KMS-11 (cell line): ENCODE measurements at regions not wholly inside any gene's neighbourhood (a gene's known extent, or its start where the extent isn't known, plus 50 kb on each side); places are given as distances from the start of the nearest gene placed in this dataset.

ENCODE experiments used
- H2AFZ ChIP-seq: fragments of 200-600 bp; sonication (generic); 2 replicates; pipeline ENCODE4 v1.6.1; 2016; ENCODE audit warnings: antibody characterized with exemption, mixed run types, low read depth
- H3K27ac ChIP-seq: fragments of 200-600 bp; sonication (generic); 2 replicates; pipeline ENCODE4 v1.6.1; 2016; ENCODE audit warnings: mild to moderate bottlenecking, mixed run types
- H3K27me3 ChIP-seq: fragments of 200-600 bp; sonication (generic); 2 replicates; pipeline ENCODE4 v1.6.1; 2017; ENCODE audit warnings: mild to moderate bottlenecking, low read depth, mixed run types, moderate library complexity; ENCODE audit not compliant: insufficient read depth
- H3K36me3 ChIP-seq: fragments of 200-600 bp; sonication (generic); 2 replicates; pipeline ENCODE4 v1.6.1; 2017; ENCODE audit warnings: mild to moderate bottlenecking, mixed run types; ENCODE audit not compliant: insufficient read depth
- H3K4me1 ChIP-seq: fragments of 200-600 bp; sonication (generic); 2 replicates; pipeline ENCODE4 v1.6.1; 2016; ENCODE audit warnings: mild to moderate bottlenecking, low read depth, mixed run types; ENCODE audit not compliant: poor library complexity, severe bottlenecking
- H3K4me2 ChIP-seq: fragments of 200-600 bp; sonication (generic); 2 replicates; pipeline ENCODE4 v1.7.0; 2016; ENCODE audit warnings: mild to moderate bottlenecking, mixed run types
- H3K4me3 ChIP-seq: fragments of 200-600 bp; sonication (generic); IDR thresholded peaks from 2 replicates; pipeline ENCODE4 v1.6.1; 2017; ENCODE audit warnings: low read depth, low read length, mixed read lengths; ENCODE audit not compliant: insufficient read depth
- H3K79me2 ChIP-seq: fragments of 200-600 bp; sonication (generic); 2 replicates; pipeline ENCODE4 v1.6.1; 2016; ENCODE audit warnings: low read depth, mixed run types; ENCODE audit not compliant: insufficient read depth
- H3K9ac ChIP-seq: fragments of 200-600 bp; sonication (generic); 2 replicates; pipeline ENCODE4 v1.6.1; 2016; ENCODE audit warnings: mild to moderate bottlenecking, mixed run types
- H4K20me1 ChIP-seq: fragments of 200-600 bp; sonication (generic); 2 replicates; pipeline ENCODE4 v1.6.1; 2016; ENCODE audit warnings: mild to moderate bottlenecking, mixed run types; ENCODE audit not compliant: insufficient read depth
- CTCF ChIP-seq: fragments of 200-600 bp; sonication (generic); conservative IDR thresholded peaks from 2 replicates; pipeline ENCODE4 v1.6.1; 2017; ENCODE audit warnings: low read depth, mild to moderate bottlenecking, antibody characterized with exemption, low read length, moderate library complexity, mixed read lengths

GRCh38 chr20:48419173-48419572 is 408.6 kb downstream of the PREX1 start:
- H4K20me1 ChIP-seq = no peaks in the 10 kb centered on the region
- H3K4me1 ChIP-seq = no peaks in the 10 kb centered on the region
- H2AFZ ChIP-seq = no peak overlapping the region
- H3K4me2 ChIP-seq = no peak overlapping the region
- no peaks in the 10 kb centered on the region for H3K79me2 ChIP-seq
- H3K36me3 ChIP-seq = no peaks in the 10 kb centered on the region
- no peak overlapping the region for H3K4me3 ChIP-seq
- H3K27me3 ChIP-seq = peaks cover 45% of the 10 kb centered on the region
- H3K9ac ChIP-seq = no peak overlapping the region
- H3K27ac ChIP-seq = no peak overlapping the region
- no peak for TF ChIP-seq CTCF

- H3K27me3 ChIP-seq = peaks cover 26% of the 10 kb centered on the region
- H3K36me3 ChIP-seq = no peaks in the 10 kb centered on the region
- no peak overlapping the region for H3K27ac ChIP-seq
- H3K9ac ChIP-seq = no peak overlapping the region
- no peak overlapping the region for H2AFZ ChIP-seq
- no peaks in the 10 kb centered on the region for H3K4me1 ChIP-seq
- TF ChIP-seq CTCF = no peak
- no peak overlapping the region for H3K4me2 ChIP-seq
- H4K20me1 ChIP-seq = no peaks in the 10 kb centered on the region
- H3K4me3 ChIP-seq = no peak overlapping the region
- H3K79me2 ChIP-seq = no peaks in the 10 kb centered on the region
These were observed 411.8 kb downstream of the PREX1 start for GRCh38 chr20:48416002-48416401.

GRCh38 chr20:48414786-48415185 is 413.0 kb downstream of the PREX1 start:
- no peaks in the 10 kb centered on the region for H3K79me2 ChIP-seq
- no peak for TF ChIP-seq CTCF
- H3K4me2 ChIP-seq = no peak overlapping the region
- H4K20me1 ChIP-seq = no peaks in the 10 kb centered on the region
- no peak overlapping the region for H3K27ac ChIP-seq
- no peak overlapping the region for H2AFZ ChIP-seq
- peaks cover 26% of the 10 kb centered on the region for H3K27me3 ChIP-seq
- no peak overlapping the region for H3K4me3 ChIP-seq
- H3K9ac ChIP-seq = no peak overlapping the region
- no peaks in the 10 kb centered on the region for H3K4me1 ChIP-seq
- no peaks in the 10 kb centered on the region for H3K36me3 ChIP-seq

GRCh38 chr20:48411919-48412522 is 415.8 kb downstream of the PREX1 start:
- Histone ChIP-seq H3K27me3 (peaks cover 11% of the 10 kb centered on the region; the same call in 1 of the 2 replicates), H4K20me1 (no peaks in the 10 kb centered on the region), H3K4me1 (no peaks in the 10 kb centered on the region), H3K27ac (no peak overlapping the region), H3K79me2 (no peaks in the 10 kb centered on the region), H3K4me2 (no peak overlapping the region), H3K4me3 (no peak overlapping the region), H2AFZ (no peak overlapping the region), H3K36me3 (no peaks in the 10 kb centered on the region), H3K9ac (no peak overlapping the region)
- TF ChIP-seq CTCF = no peak
